ENCODE measurements at regions not wholly inside any gene's neighbourhood (a gene's known extent, or its start where the extent isn't known, plus 50 kb on each side); places are given as distances from the start of the nearest gene placed in this dataset.

DNA sequence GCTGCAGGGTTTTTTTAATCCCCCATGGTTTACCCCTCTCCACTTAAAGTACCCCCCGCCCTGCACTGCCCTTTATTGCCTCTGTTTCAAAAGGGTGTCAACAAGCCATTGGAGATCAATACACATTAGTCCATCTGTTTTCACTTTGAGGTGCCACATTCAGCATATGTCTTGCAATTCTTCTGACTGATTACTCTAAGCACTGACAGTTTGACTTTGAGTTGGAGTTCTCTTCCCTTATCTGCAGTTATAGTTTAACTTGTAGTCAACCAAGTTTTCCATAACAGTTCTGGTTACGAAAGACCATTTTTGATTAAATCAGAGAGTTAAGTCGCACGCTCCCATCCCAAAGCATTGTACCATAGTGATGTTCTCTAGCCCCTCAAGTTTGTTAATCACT is 260.8 kb upstream of the TBX3 start:
- TF ChIP-seq EZH2 (IDR thresholded peaks at IDR 0.05; ENCODE audit: insufficient read depth, poor library complexity, severe bottlenecking): no peak
- no peak for TF ChIP-seq EZH2phosphoT487 (IDR thresholded peaks at IDR 0.05; ENCODE audit: insufficient read depth, low read depth)

Data from GM23248 (cell line).